Upper lobe of left lung (tissue), 6 donors: ENCODE measurements at regions not wholly inside any gene's neighbourhood (a gene's known extent, or its start where the extent isn't known, plus 50 kb on each side); places are given as distances from the start of the nearest gene placed in this dataset.

Experiments used
- ATAC-seq, 2 donors: fragments of 200-7000 bp; cut with Tn5 transposase; one replicate each; pipeline ENCODE4 v1.9.1; 2022; ENCODE audit warnings: mild to moderate bottlenecking in 2 of 2, moderate library complexity in 2 of 2; ENCODE audit not compliant: low FRiP score in 2 of 2
- DNase-seq, 2 donors: peaks; one replicate each; pipeline ENCODE4 v3.0.0-alpha.2; 2019 to 2020
- H3K27ac ChIP-seq, 4 donors: fragments of 200-600 bp; sonication (generic); one replicate each; pipeline ENCODE4 v1.5.1; 2016 to 2019
- H3K27me3 ChIP-seq, 4 donors: fragments of 200-600 bp; sonication (generic); one replicate each; pipeline ENCODE4 v1.5.1; 2017 to 2019
- H3K36me3 ChIP-seq, 4 donors: fragments of 200-600 bp; sonication (generic); one replicate each; pipeline ENCODE4 v1.5.1; 2016 to 2019
- H3K4me1 ChIP-seq, 4 donors: fragments of 200-600 bp; sonication (generic); one replicate each; pipeline ENCODE4 v1.5.1; 2018 to 2019
- H3K4me3 ChIP-seq, 4 donors: fragments of 200-600 bp; sonication (generic); one replicate each; pipeline ENCODE4 v1.5.1; 2017 to 2019; ENCODE audit warnings: mild to moderate bottlenecking in 2 of 4, moderate library complexity in 1 of 4
- H3K9me3 ChIP-seq, 4 donors: fragments of 200-600 bp; sonication (generic); one replicate each; pipeline ENCODE4 v1.5.1; 2018 to 2019
- EP300 ChIP-seq, 4 donors: sonication (generic); formaldehyde crosslinking; IDR thresholded peaks; one replicate each; pipeline ENCODE4 v1.5.1; 2017; ENCODE audit warnings: antibody characterized with exemption in 4 of 4, control low read depth in 2 of 4
- POLR2A ChIP-seq, 4 donors: fragments of 450-650 bp; IDR thresholded peaks; one replicate each; pipeline ENCODE4 v1.5.1; 2016 to 2017; ENCODE audit warnings: antibody characterized with exemption in 4 of 4, mild to moderate bottlenecking in 2 of 4
- POLR2AphosphoS5 ChIP-seq, 2 donors: sonication (generic); formaldehyde crosslinking; IDR thresholded peaks; one replicate each; pipeline ENCODE4 v1.5.1; 2017; ENCODE audit warnings: antibody characterized with exemption in 2 of 2
- WGBS, 2 donors: methylation state at CpG; one replicate each; pipeline ENCODE4 v1.1.5; 2017 to 2018; 5-methylcytosine and 5-hydroxymethylcytosine counted together
- TF ChIP-seq, protein P1 (sequence below), 6 experiments: fragments of 450-650 bp in 4 of 6; fragments of 200-600 bp in 2 of 6; sonication (generic) in 2 of 6; IDR thresholded peaks; one replicate each; pipeline ENCODE4 v1.5.1; 2016 to 2019; ENCODE audit warnings: antibody characterized with exemption in 6 of 6
- donor health status: DM: no; HTN: no; CAD: no; lungs with moderate emphysema.
- donor health status: DM: no; HTN: yes; CAD: no; lungs with severe emphysema.

GRCh38 chr18:59810183-59810582 lies 89.6 kb upstream of the PMAIP1 start:
- H3K4me1 ChIP-seq: no peaks in the 10 kb centered on the region
- DNase-seq (no peak), ATAC-seq (no peak)
- no peak overlapping the region for H3K4me3 ChIP-seq
- H3K9me3 ChIP-seq: no peaks in the 10 kb centered on the region
- WGBS, 2 donors: 76 to 82% methylated on average over 6 of the region's 6 CpGs
- H3K27ac ChIP-seq: no peak overlapping the region
- TF ChIP-seq EP300 (IDR thresholded peaks at IDR 0.05) (no peak), POLR2A (IDR thresholded peaks at IDR 0.05) (no peak), POLR2AphosphoS5 (IDR thresholded peaks at IDR 0.05) (no peak)
- TF ChIP-seq, protein P1, sequence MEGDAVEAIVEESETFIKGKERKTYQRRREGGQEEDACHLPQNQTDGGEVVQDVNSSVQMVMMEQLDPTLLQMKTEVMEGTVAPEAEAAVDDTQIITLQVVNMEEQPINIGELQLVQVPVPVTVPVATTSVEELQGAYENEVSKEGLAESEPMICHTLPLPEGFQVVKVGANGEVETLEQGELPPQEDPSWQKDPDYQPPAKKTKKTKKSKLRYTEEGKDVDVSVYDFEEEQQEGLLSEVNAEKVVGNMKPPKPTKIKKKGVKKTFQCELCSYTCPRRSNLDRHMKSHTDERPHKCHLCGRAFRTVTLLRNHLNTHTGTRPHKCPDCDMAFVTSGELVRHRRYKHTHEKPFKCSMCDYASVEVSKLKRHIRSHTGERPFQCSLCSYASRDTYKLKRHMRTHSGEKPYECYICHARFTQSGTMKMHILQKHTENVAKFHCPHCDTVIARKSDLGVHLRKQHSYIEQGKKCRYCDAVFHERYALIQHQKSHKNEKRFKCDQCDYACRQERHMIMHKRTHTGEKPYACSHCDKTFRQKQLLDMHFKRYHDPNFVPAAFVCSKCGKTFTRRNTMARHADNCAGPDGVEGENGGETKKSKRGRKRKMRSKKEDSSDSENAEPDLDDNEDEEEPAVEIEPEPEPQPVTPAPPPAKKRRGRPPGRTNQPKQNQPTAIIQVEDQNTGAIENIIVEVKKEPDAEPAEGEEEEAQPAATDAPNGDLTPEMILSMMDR (IDR thresholded peaks at IDR 0.05): no peak
- H3K36me3 ChIP-seq: no peaks in the 10 kb centered on the region
- H3K27me3 ChIP-seq: no peaks in the 10 kb centered on the region

GRCh38 chr18:59802031-59802430 lies 97.8 kb upstream of the PMAIP1 start:
- ATAC-seq (no peak), DNase-seq (no peak)
- Histone ChIP-seq H3K4me3 (no peak overlapping the region), H3K9me3 (no peaks in the 10 kb centered on the region), H3K27ac (no peak overlapping the region), H3K27me3 (no peaks in the 10 kb centered on the region), H3K4me1 (no peaks in the 10 kb centered on the region), H3K36me3 (no peaks in the 10 kb centered on the region)
- TF ChIP-seq, protein P1 (IDR thresholded peaks at IDR 0.05): no peak
- no peak for TF ChIP-seq EP300 (IDR thresholded peaks at IDR 0.05)
- TF ChIP-seq POLR2AphosphoS5 (IDR thresholded peaks at IDR 0.05): no peak
- TF ChIP-seq POLR2A (IDR thresholded peaks at IDR 0.05): no peak
- 44 to 59% methylated on average over 7 of the region's 7 CpGs for WGBS, 2 donors

GRCh38 chr18:59801576-59801975 lies 98.2 kb upstream of the PMAIP1 start:
- no peak for ATAC-seq
- no peak overlapping the region for H3K27ac ChIP-seq
- no peaks in the 10 kb centered on the region for H3K36me3 ChIP-seq
- WGBS, 2 donors: 89% methylated on average over 6 of the region's 6 CpGs
- no peak overlapping the region for H3K4me3 ChIP-seq
- no peak for DNase-seq
- no peaks in the 10 kb centered on the region for H3K27me3 ChIP-seq
- no peaks in the 10 kb centered on the region for H3K9me3 ChIP-seq
- TF ChIP-seq POLR2AphosphoS5 (IDR thresholded peaks at IDR 0.05) (no peak), POLR2A (IDR thresholded peaks at IDR 0.05) (no peak), EP300 (IDR thresholded peaks at IDR 0.05) (no peak)
- TF ChIP-seq, protein P1 (IDR thresholded peaks at IDR 0.05): no peak
- no peaks in the 10 kb centered on the region for H3K4me1 ChIP-seq

DNA sequence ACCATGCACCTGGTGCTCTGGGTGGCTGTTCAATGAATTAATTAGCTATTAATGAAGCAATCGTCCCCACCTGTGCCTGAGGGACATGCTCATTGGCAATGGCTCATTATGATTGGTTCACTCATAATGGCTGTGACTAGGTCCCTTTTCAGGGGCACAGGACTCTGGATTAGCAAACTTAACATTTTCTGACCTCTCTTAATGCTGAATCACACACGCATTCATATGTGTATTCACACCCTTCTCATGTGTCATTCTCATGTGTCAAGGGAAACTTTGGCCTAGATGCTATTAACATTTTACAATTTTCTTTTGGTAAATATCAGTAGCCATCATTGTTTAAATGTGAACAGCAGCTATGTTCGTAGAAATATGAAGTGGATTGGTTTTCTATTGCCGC lies 98.9 kb upstream of the PMAIP1 start:
- Histone ChIP-seq H3K36me3 (no peaks in the 10 kb centered on the region), H3K9me3 (no peaks in the 10 kb centered on the region), H3K27me3 (no peaks in the 10 kb centered on the region), H3K4me3 (no peak overlapping the region), H3K4me1 (no peaks in the 10 kb centered on the region), H3K27ac (no peak overlapping the region)
- TF ChIP-seq EP300 (IDR thresholded peaks at IDR 0.05) (no peak), POLR2A (IDR thresholded peaks at IDR 0.05) (no peak), POLR2AphosphoS5 (IDR thresholded peaks at IDR 0.05) (no peak)
- TF ChIP-seq, protein P1 (IDR thresholded peaks at IDR 0.05): no peak
- no peak for ATAC-seq
- no peak for DNase-seq
- WGBS, 2 donors: 74 to 88% methylated on average over 4 of the region's 4 CpGs

DNA sequence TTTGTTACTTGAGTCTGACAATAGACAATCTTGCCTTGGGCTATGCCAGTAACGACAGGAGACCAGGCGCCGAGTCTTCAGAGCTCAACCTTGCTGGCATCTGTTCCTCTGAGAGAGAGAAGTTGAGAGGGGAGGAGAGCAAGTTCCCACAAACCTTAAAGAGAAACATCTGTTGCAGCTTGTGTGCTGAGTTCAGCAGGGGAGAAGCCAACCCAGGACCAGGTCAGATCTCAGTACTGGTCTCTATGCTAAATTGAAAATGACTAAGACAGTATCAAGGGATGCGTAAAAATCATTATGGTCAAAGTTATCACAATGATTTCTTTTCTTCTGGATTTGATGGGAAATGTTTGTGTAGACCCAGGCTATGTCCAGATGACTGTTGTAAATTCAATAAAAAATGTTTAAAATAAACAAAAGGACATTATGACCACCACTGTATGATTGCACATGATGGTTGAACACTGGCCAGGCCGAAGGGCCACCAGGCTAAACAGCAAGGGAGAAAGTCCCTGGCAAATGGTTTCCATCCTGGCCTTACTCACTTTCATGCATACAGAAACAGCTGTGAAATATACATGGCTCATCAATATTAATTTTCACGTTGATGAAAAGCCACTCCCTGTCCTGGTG lies 100.3 kb upstream of the PMAIP1 start:
- no peaks in the 10 kb centered on the region for H3K36me3 ChIP-seq
- 71 to 75% methylated on average over 6 of the region's 6 CpGs for WGBS, 2 donors
- no peaks in the 10 kb centered on the region for H3K9me3 ChIP-seq
- TF ChIP-seq POLR2AphosphoS5 (IDR thresholded peaks at IDR 0.05) (no peak), POLR2A (IDR thresholded peaks at IDR 0.05) (no peak), EP300 (IDR thresholded peaks at IDR 0.05) (no peak)
- TF ChIP-seq, protein P1 (IDR thresholded peaks at IDR 0.05): no peak
- ATAC-seq (no peak), DNase-seq (no peak)
- H3K4me3 ChIP-seq: no peak overlapping the region
- H3K27ac ChIP-seq: no peak overlapping the region
- H3K27me3 ChIP-seq: no peaks in the 10 kb centered on the region
- no peaks in the 10 kb centered on the region for H3K4me1 ChIP-seq
